HG02678 (cell line): ENCODE measurements at regions not wholly inside any gene's neighbourhood (a gene's known extent, or its start where the extent isn't known, plus 50 kb on each side); places are given as distances from the start of the nearest gene placed in this dataset.

Source experiments
- ATAC-seq: cut with Tn5 transposase; IDR thresholded peaks from one replicate; pipeline ENCODE4 v1.9.1; 2021; ENCODE audit warnings: mild to moderate bottlenecking, moderate library complexity; ENCODE audit not compliant: unreplicated experiment

DNA sequence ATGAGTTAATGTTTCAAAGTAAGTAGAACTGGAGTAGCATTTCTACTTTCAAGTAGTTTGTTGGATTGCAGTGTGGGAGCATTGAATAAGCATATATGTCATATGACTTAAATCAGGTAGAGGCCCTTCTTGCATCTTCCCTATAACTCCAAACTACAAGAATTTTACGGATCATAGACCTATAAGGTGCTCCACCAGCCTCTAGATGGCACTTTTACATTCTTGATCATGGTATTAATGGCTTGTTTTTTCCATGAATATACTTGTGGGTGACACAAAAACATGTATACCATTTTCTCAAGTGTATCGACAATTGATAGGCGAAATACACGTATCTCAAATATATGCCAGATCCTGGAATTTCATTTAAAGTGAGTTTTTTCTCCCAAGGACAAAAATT lies 311.1 kb downstream of the ZPLD1 start:
- no peak for ATAC-seq

DNA sequence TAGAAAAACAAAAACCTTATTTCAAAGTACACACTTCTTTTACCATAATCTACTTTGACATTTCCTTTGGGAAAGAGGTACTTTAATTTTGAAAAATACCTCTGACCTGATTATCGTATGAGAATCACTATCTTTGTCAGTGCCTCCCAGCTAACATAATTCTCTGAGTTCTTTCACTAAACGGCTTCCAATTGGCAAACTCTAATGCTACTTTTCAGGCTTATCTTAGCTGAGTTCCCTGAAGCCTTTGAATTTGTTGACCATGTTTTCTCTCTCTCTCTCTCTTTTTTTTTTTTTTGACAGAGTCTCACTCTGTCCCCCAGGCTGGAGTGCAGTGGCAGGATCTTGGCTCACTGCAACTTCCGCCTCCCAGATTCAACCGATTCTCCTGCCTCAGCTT lies 312.8 kb downstream of the ZPLD1 start:
- no peak for ATAC-seq

DNA sequence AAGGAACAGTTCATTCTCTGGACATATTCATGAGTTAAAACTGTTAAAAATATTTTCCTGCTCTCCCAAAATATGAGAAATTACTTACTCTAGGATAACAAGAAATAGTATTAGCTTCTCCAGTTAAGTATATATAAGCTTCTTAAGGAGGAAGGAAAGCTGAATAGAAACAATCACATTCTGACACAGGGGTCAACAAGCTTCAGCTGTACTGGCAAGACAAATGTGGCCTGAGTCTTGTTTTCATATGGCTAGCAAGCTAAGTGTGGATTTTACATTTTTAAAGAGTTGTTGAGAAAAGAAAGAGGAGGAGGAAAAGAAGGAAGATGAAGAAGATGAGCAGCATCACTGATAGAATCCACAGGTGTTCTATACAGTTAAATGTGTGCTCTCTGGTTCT lies 313.8 kb downstream of the ZPLD1 start:
- ATAC-seq, result no peak

DNA sequence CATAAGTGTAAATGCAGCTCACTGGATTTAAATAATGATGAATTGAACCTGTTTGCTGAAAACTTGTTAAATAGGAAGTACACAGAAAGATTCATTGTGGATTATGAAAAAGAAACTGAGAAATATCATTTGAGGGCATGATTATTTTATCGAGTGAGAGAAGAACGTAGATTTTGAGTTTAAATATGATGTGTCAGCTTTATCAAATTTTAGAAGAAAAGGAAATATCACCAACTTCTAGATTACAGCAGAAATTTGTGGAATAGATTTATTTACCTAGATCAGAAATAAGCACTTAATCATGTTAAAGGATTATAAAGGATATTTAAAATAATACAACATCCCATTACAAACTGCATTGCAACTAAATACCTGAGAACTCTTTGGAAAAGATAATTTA lies 315.5 kb downstream of the ZPLD1 start:
- no peak for ATAC-seq

DNA sequence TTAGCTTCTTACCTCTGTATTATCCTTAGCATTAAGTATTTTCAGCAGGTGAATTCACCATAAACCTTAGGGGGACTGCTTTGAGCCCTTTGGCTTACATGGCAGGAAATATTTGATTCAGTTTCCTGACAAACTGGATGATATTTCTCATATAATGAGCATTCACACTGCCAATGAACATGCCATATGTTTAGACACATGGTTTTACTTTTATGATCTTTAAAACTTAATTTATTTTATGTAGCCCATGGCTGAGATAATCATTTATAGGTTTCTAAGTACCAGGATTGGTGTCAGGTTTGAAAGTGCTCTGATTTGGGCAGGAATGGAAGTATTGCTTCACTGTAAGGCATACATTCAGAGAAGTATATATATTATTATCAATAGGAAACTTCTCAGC lies 319.1 kb downstream of the ZPLD1 start:
- ATAC-seq, result no peak

DNA sequence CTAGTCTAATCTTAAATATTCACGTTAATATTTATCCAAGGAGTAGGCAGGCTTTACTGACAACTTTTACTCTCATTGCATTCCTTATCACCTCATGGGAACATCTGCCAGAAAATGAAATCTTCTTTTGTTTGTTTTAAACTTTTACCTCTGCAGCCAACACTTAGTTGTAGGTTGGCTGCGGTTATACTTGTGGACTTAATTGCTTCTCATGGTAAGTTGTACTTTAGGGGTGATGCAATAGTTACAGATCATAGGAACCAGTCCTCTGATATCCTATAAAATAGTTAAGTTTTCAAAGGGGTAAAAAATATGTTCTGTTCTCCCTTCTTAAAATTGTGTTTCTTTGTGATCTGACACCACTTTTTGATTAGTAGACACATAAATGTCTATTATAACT lies 321.9 kb downstream of the ZPLD1 start:
- ATAC-seq, result no peak

DNA sequence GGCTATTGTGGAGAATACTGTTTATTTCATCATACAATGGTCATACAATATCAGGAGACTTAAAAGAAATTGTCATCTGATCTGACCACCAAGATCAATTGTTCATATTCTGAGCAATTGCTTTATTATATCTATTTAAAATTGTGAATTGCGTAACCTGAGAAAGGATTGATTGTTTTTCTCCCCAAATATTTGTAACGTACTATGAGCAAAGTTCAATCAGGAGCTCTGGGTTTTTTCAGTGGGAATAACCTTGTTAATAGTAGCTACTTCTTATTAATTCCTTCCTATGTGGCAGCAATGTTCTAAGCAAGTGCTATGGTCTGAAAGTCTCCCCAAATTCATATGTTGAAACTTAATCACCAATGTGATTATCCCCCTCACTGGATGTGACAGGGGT lies 323.1 kb downstream of the ZPLD1 start:
- no peak for ATAC-seq

DNA sequence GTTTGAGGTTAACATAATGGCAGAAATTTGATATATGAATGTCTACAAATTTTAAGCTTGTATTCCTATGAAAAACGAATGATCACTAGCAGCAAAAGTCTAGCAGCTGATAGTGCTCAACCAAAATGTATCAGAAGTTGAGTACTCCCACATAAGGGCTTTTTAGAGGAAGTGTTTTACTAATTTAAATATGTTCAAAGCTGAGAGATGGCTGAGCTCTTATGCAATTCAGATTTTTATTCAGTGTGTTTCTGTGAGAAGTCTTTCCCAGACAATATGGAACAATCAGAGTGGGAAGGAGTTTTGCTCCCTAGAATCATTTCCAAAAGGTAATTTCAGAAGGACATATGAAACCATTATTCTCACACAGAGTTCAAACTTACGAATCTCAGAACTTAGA lies 327.0 kb downstream of the ZPLD1 start:
- ATAC-seq, result no peak

DNA sequence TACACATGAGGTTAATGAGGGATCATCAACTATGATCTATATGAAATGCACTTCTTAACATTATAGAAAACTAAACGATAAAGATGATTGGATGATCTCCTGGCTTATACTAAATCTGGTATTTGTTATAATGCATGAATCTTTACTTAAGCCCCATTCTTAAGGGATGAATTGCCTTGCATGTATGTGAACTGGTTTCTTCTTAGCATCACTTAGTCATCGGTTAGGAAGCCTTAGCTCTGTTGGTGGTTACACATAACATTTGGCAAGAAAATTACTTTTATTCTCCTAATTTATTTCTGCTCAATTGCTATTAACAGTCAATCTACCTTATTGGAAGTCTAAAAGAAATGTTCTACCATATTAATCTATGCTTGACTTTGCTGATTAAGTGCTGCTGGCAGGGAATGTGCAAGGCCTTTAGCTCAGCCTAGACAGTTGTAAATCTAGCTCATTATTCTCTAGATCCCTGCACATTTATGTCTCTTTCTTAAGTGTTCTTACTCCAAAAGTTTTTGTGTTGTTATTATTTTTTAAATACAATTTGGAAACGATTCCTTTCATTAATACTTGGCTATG lies 356.0 kb downstream of the ZPLD1 start:
- no peak for ATAC-seq

DNA sequence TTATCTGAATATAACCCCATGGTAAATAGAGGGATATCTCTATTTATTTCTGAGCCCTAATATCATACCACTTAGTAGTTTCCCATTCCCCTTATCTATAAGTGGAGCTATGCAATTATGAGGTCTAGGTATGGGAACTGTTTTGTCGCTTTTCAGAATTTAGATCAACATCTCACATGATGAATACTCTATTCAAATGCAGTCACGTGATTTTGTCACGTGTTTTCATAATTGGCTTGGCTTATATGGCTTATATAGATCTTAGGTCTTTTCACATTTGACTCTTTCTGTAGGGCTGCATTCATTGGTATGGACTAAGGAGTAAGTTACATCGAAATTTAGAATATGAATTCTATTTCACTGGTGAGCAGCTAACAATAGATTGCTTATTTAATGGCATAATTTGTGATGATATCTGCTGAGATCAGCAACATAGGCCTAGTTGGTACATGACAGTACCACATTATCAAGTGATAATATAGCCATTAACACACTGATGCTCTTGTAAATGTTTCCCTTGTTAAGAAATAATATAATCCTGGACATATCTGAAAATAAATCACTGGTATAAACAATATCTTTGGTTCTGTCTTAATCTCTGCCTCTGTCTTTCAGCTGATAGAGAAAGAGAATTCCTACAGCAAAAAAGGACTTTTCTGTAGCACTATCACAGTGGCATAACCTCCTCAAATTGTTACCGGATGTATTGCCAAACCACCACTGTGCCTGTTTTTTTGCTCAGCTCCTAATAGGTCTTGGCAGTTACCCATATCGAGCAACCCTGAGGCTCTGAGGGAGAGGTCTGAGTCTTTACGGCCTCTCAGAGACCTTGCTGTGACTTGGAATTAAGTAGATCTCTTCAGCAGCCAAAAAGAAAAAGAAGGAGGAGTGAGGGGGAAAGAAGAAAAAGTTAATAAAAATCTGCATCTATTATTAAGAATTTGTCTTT lies 357.1 kb downstream of the ZPLD1 start:
- ATAC-seq, result no peak

DNA sequence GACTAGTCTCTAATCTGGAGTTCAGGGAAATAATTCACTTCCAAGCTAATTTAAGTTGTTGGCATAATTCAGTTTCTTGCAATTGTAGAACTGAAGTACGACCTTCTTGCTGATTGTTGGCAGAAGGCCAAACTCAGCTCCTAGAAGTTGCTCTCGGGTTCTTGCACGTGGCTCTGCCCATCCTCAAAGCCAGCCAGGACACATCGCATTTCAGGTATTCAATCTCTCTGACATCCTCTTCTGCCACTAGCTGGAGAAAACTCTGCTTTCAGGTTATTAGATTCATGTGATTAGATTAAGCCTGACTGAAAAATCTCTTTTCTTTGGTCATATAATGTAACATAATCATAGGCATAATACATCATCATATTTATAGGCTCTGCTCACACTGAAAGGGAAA lies 362.0 kb downstream of the ZPLD1 start:
- no peak for ATAC-seq

DNA sequence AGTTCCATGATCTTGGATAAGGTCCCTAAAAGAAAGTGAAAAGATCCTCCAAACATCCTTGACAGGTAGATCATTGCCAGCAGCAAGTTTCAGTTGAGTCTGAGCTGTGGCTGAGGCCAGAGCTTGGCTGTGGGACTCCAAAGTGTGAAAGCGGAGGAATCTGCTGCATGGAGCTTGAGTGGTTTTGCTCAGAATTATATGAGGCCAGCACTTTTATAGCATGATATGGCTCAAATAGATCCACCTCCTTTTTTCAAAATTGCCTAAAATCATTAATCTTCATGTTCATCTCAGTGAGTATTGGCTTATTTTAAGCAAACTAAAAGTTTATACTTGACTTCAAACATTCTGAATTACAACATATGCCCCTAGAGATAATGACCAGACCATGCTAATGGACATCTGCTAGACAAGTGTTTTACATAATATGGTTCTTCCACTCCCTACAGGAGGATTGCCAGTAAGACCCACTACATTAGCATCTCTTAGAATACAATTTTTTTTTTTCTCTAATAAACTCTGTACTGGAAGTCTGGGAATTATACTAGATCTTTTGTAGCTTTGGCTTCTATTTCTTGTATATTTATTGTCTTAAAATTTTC lies 368.1 kb downstream of the ZPLD1 start:
- ATAC-seq, result no peak

DNA sequence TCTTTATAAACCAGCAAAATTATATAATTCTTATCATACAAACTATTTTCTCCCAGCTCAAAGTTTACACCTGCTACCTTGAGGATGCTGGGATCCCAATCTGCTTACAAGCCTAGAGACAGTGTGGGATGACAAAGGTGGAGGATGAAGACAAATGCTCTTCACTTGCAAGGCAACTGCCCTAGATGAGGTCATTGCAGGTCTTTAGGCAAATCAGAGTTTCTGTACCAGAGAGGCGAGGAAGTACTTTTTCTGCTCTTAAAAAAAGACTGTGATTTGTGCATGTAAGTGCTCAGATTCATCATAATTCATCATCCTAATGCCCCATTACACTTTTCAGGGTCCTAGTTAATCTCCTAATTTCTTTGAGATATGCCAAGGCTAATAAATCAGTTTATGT lies 376.1 kb downstream of the ZPLD1 start:
- ATAC-seq, result no peak

DNA sequence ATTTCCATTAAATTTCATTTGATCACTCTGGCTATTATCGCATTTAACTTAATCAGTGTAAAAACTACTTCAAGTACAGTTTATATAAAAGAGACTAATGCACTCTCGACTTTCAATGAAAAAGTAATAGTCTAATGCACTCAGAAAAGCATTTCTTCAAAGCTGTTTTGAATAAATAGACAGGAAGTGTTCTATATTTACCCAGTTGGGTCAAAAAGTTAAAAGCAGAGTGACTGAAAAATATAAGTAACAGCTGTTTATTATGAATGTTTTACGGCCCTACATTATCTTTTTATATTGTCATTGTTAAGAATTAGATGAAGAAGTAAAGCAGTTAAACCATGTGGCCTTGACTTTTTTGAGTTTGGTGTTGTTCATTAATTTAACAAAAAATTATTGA lies 391.8 kb downstream of the ZPLD1 start:
- ATAC-seq, result no peak

DNA sequence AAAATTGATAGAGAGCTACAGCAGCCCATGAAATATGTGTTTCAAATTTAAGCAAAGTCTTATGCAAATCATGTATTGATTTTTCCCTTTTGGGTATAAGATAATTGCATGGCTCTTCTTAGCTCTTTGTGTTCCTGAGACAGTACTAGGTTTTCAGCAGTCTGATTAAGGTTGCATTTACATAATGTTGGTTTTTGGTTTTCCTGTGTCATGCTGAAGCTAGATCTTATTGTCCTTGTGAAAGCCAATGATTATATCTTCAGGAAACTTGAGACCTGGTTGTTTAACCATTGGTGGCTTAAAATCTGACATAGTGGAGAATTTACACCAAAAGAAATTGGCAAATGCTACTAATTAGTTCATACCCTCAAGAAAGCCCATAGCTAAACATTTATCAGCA lies 392.6 kb downstream of the ZPLD1 start:
- no peak for ATAC-seq

DNA sequence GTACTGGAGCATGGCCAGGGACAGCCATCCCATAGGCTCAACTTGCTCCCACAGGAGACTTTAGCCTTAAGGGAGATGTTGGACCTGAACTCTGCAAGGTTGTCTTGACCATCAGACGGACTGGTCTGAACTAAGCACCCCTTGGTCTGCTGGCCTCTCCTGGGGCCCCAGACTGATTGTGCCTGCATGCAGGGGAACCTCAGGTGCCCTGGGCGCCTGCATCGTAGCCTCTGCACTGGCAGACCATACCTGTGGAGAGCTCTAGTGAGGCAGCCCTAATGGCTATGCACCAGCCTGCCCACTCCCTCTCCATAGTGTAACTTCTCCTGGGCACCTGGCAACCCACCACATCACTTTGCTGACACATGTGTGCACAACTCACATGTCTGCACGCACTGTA lies 395.6 kb downstream of the ZPLD1 start:
- ATAC-seq, result no peak

DNA sequence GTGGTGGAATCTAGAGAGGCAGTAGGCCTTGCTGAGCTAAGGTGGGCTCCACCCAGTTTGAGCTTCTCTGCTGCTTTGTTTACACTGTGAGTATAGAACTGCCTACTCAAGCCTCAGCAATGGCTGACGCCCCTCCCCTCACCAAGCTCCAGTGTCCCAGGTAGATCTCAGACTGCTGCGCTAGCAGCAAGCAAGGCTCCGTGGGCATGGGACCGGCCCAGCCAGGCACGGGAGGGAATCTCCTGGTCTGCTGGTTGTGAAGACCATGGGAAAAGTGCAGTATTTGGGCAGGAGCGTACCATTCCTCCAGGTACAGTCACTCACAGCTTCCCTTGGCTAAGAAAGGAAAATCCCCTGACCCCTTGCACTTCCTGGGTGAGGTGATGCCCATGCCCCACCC lies 407.1 kb downstream of the ZPLD1 start:
- no peak for ATAC-seq

DNA sequence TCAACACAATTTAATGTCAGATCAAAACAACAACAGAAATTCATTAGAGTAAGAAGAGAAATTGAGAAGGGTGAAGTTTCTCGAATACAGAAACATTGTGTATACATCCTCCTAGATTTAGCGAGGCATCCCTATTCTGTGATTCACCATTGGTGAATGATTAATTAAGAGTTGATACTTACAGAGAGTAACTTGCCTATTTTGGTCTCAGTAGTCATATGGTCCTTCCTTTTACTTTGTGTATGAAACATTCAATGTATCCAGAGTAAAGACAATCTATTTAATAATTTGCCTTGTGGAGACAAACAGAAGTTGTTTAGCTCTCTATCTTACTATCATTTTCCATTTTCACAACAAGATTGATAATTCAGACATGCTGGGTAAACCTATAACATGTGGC lies 432.0 kb downstream of the ZPLD1 start:
- no peak for ATAC-seq

DNA sequence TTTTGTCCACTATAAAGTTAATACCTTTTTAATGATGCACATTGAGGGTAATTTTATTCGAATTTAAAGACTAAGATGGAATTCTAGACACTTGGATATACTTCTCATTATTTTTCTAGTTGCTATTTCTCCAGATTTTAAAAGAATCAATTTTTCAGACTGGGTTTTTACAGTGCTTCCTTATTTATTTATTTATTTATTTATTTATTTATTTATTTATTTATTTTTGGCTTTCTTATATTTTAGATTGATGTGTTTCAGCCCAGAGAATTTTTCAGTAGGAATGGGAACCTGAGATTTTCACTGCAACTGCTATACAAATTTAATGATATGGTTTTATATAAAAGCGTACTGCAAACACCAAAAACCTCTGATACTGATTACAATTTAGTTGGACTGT lies 448.7 kb downstream of the ZPLD1 start:
- no peak for ATAC-seq

DNA sequence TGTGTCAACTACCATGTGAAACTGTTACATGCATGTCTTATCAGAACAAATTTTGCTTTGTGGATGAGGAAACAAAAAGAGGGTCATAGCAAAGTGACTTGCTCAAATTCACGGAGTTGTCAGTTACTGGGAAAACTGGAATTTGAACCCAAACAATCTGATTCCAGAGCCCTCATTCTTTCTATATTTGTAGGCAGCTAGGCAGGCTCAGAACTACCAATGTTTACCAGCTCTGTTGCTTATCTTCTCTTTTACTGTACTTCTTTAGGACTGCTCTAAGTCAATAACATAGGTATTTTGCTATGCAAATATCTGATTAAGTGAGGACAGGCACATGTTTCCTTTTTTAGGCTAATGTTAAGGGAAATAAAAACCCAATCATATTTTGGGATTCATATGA lies 450.5 kb downstream of the ZPLD1 start:
- no peak for ATAC-seq

DNA sequence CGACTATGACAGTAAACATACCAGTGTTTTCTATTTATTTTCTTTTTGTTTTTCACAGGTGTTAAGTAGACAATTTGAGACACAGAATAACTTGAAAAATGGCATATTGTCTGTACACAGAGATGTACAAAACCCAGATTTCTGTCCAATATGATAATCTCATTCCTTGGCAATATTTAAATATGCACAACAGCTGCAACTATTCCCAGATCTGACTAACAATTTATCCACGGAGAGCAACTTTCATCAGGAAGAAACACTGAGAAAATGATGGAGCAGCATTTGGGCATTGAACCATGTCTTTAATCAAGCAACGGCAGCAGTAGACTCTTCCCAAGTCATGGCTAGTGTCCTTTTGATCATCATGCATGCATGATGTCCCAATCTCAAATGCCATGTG lies 452.6 kb downstream of the ZPLD1 start:
- no peak for ATAC-seq
